ENCODE measurements at regions not wholly inside any gene's neighbourhood (a gene's known extent, or its start where the extent isn't known, plus 50 kb on each side); places are given as distances from the start of the nearest gene placed in this dataset.

GRCh38 chr10:28374036-28374435, 71.2 kb upstream of the MPP7 start:
- no peak overlapping the region for H3K4me3 ChIP-seq
- TF ChIP-seq POLR2A (IDR thresholded peaks at IDR 0.05) (no peak), CTCF (IDR thresholded peaks at IDR 0.05) (no peak), POLR2AphosphoS5 (IDR thresholded peaks at IDR 0.05; ENCODE audit: insufficient read depth in 1 of 2, low read depth in 1 of 2) (no peak)
- DNase-seq (ENCODE audit: extremely low spot score in 2 of 2), result no peak
- no peaks in the 10 kb centered on the region for H3K36me3 ChIP-seq
- no peaks in the 10 kb centered on the region for H3K27me3 ChIP-seq
- no peak overlapping the region for H3K27ac ChIP-seq
- intact Hi-C loops (cut with DNase I), result no loop called here
- no peaks in the 10 kb centered on the region for H3K9me3 ChIP-seq
- H3K4me1 ChIP-seq, result no peaks in the 10 kb centered on the region

GRCh38 chr10:28375399-28376354, 72.8 kb upstream of the MPP7 start:
- Histone ChIP-seq H3K4me1 (no peaks in the 10 kb centered on the region), H3K9me3 (no peaks in the 10 kb centered on the region), H3K36me3 (no peaks in the 10 kb centered on the region), H3K27me3 (no peaks in the 10 kb centered on the region), H3K4me3 (no peak overlapping the region), H3K27ac (no peak overlapping the region)
- intact Hi-C loops (cut with DNase I), result no loop called here
- DNase-seq (ENCODE audit: extremely low spot score in 2 of 2), result no peak
- no peak for TF ChIP-seq POLR2AphosphoS5 (IDR thresholded peaks at IDR 0.05; ENCODE audit: insufficient read depth in 1 of 2, low read depth in 1 of 2)
- TF ChIP-seq POLR2A (IDR thresholded peaks at IDR 0.05), result no peak
- TF ChIP-seq CTCF (IDR thresholded peaks at IDR 0.05), result no peak

GRCh38 chr10:28378986-28379585, 76.2 kb upstream of the MPP7 start:
- DNase-seq (ENCODE audit: extremely low spot score in 2 of 2), result no peak
- TF ChIP-seq POLR2AphosphoS5 (IDR thresholded peaks at IDR 0.05; ENCODE audit: insufficient read depth in 1 of 2, low read depth in 1 of 2) (no peak), POLR2A (IDR thresholded peaks at IDR 0.05) (no peak), CTCF (IDR thresholded peaks at IDR 0.05) (no peak)
- no peaks in the 10 kb centered on the region for H3K36me3 ChIP-seq
- H3K27ac ChIP-seq, result no peak overlapping the region
- intact Hi-C loops (cut with DNase I), result no loop called here
- no peaks in the 10 kb centered on the region for H3K9me3 ChIP-seq
- H3K27me3 ChIP-seq, result no peaks in the 10 kb centered on the region
- no peak overlapping the region for H3K4me3 ChIP-seq
- peaks cover 5% of the 10 kb centered on the region for H3K4me1 ChIP-seq

GRCh38 chr10:28381466-28381865, 78.6 kb upstream of the MPP7 start:
- intact Hi-C loops (cut with DNase I), result loop anchor here (5.0 kb wide), 1 partner anchor 129 kb away; no protein-coding TSS in a partner anchor
- no peaks in the 10 kb centered on the region for H3K36me3 ChIP-seq
- no peaks in the 10 kb centered on the region for H3K27me3 ChIP-seq
- H3K4me1 ChIP-seq, result peaks cover 5% of the 10 kb centered on the region
- no peak overlapping the region for H3K27ac ChIP-seq
- DNase-seq (ENCODE audit: extremely low spot score in 2 of 2), result no peak
- H3K4me3 ChIP-seq, result no peak overlapping the region
- TF ChIP-seq CTCF (IDR thresholded peaks at IDR 0.05) (no peak), POLR2AphosphoS5 (IDR thresholded peaks at IDR 0.05; ENCODE audit: insufficient read depth in 1 of 2, low read depth in 1 of 2) (no peak), POLR2A (IDR thresholded peaks at IDR 0.05) (no peak)
- H3K9me3 ChIP-seq, result no peaks in the 10 kb centered on the region

Data from vagina (tissue), 2 donors.